ENCODE measurements at regions not wholly inside any gene's neighbourhood (a gene's known extent, or its start where the extent isn't known, plus 50 kb on each side); places are given as distances from the start of the nearest gene placed in this dataset.

- no peak for ATAC-seq
These were observed 692.7 kb downstream of the DNAH5 start for GRCh38 chr5:13251623-13252376.

GRCh38 chr5:13250464-13251291, 693.8 kb downstream of the DNAH5 start:
- TF ChIP-seq OSR1 (CRISPR knock-in tag; IDR thresholded peaks at IDR 0.05): no peak
- TF ChIP-seq ESRRG (CRISPR knock-in tag; IDR thresholded peaks at IDR 0.05): no peak
- no peak for TF ChIP-seq CSRNP3 (CRISPR knock-in tag; IDR thresholded peaks at IDR 0.05)
- no peak for TF ChIP-seq TCF4 (CRISPR knock-in tag; IDR thresholded peaks at IDR 0.05; ENCODE audit: borderline replicate concordance)
- ATAC-seq: peak; percentile 67

More at GRCh38 chr5:13251623-13252376, 692.7 kb downstream of the DNAH5 start:
- TF ChIP-seq TCF4 (CRISPR knock-in tag; IDR thresholded peaks at IDR 0.05; ENCODE audit: borderline replicate concordance) (no peak), ISL1 (CRISPR knock-in tag; IDR thresholded peaks at IDR 0.05) (no peak), TOX (CRISPR knock-in tag; IDR thresholded peaks at IDR 0.05; ENCODE audit: borderline replicate concordance) (no peak), SNAI2 (CRISPR knock-in tag; IDR thresholded peaks at IDR 0.05) (no peak), ZC3H10 (CRISPR knock-in tag; IDR thresholded peaks at IDR 0.05) (no peak), GLIS3 (CRISPR knock-in tag; IDR thresholded peaks at IDR 0.05) (no peak)

GRCh38 chr5:13249854-13250253, 694.6 kb downstream of the DNAH5 start:
- no peak for ATAC-seq
- TF ChIP-seq TSHZ2 (CRISPR knock-in tag; IDR thresholded peaks at IDR 0.05): no peak
- TF ChIP-seq RARB (CRISPR knock-in tag; IDR thresholded peaks at IDR 0.05): no peak
- TF ChIP-seq CREB5 (CRISPR knock-in tag; IDR thresholded peaks at IDR 0.05; ENCODE audit: low read depth): no peak
- TF ChIP-seq BACH2 (CRISPR knock-in tag; IDR thresholded peaks at IDR 0.05; ENCODE audit: borderline replicate concordance): no peak
- no peak for TF ChIP-seq OSR1 (CRISPR knock-in tag; IDR thresholded peaks at IDR 0.05)
- TF ChIP-seq ZNF8 (CRISPR knock-in tag; IDR thresholded peaks at IDR 0.05): no peak
- TF ChIP-seq CSDC2 (CRISPR knock-in tag; IDR thresholded peaks at IDR 0.05): no peak

- ATAC-seq: no peak
- no peak for TF ChIP-seq POU6F1 (CRISPR knock-in tag; IDR thresholded peaks at IDR 0.05; ENCODE audit: borderline replicate concordance, low read depth)
- no peak for TF ChIP-seq OSR1 (CRISPR knock-in tag; IDR thresholded peaks at IDR 0.05)
- no peak for TF ChIP-seq ZNF8 (CRISPR knock-in tag; IDR thresholded peaks at IDR 0.05)
- TF ChIP-seq ZFP3 (CRISPR knock-in tag; IDR thresholded peaks at IDR 0.05): no peak
- no peak for TF ChIP-seq CREB5 (CRISPR knock-in tag; IDR thresholded peaks at IDR 0.05; ENCODE audit: low read depth)
- no peak for TF ChIP-seq ZFP30 (CRISPR knock-in tag; IDR thresholded peaks at IDR 0.05)
- TF ChIP-seq TCF4 (CRISPR knock-in tag; IDR thresholded peaks at IDR 0.05; ENCODE audit: borderline replicate concordance): no peak
- TF ChIP-seq TOX (CRISPR knock-in tag; IDR thresholded peaks at IDR 0.05; ENCODE audit: borderline replicate concordance): no peak
- no peak for TF ChIP-seq GLIS3 (CRISPR knock-in tag; IDR thresholded peaks at IDR 0.05)
- TF ChIP-seq CSRNP3 (CRISPR knock-in tag; IDR thresholded peaks at IDR 0.05): no peak
- no peak for TF ChIP-seq ESRRG (CRISPR knock-in tag; IDR thresholded peaks at IDR 0.05)
- TF ChIP-seq TSHZ2 (CRISPR knock-in tag; IDR thresholded peaks at IDR 0.05): no peak
- TF ChIP-seq PPARA (CRISPR knock-in tag; IDR thresholded peaks at IDR 0.05; ENCODE audit: borderline replicate concordance): no peak
- TF ChIP-seq CSDC2 (CRISPR knock-in tag; IDR thresholded peaks at IDR 0.05): no peak
These were observed 696.2 kb downstream of the DNAH5 start for GRCh38 chr5:13248253-13248652.

Data from SK-N-SH treated with all-trans-retinoic acid at 6 μM for 48 hours (cell line).